ENCODE measurements at regions not wholly inside any gene's neighbourhood (a gene's known extent, or its start where the extent isn't known, plus 50 kb on each side); places are given as distances from the start of the nearest gene placed in this dataset.
"Not testable (repeated sequence)": the region's sequence is repeated elsewhere in the genome, so short reads cannot be mapped to it uniquely, and the experiment has no call there.

- DNase-seq (ENCODE audit: low read depth); H3K4me3 ChIP-seq (ENCODE audit: low read depth, low read length): not testable (repeated sequence)
These were observed 66.2 kb upstream of the PAPPA2 start for GRCh38 chr1:176396604-176397395.

GRCh38 chr1:176391621-176392020, 71.4 kb upstream of the PAPPA2 start:
- TF ChIP-seq POLR2A (IDR thresholded peaks at IDR 0.05; ENCODE audit: extremely low read depth, insufficient read length) (no peak), CTCF (IDR thresholded peaks at IDR 0.05; ENCODE audit: low read depth, low read length) (no peak), MYC (IDR thresholded peaks at IDR 0.05; ENCODE audit: low read depth, low read length) (no peak), MAX (IDR thresholded peaks at IDR 0.05; ENCODE audit: low read depth, low read length) (no peak)
- no peak for DNase-seq (ENCODE audit: low read depth)
- H3K4me3 ChIP-seq (ENCODE audit: low read depth, low read length) = no peak overlapping the region

- no peak overlapping the region for H3K4me3 ChIP-seq (ENCODE audit: low read depth, low read length)
- no peak for TF ChIP-seq MYC (IDR thresholded peaks at IDR 0.05; ENCODE audit: low read depth, low read length)
- TF ChIP-seq POLR2A (IDR thresholded peaks at IDR 0.05; ENCODE audit: extremely low read depth, insufficient read length) = no peak
- no peak for TF ChIP-seq CTCF (IDR thresholded peaks at IDR 0.05; ENCODE audit: low read depth, low read length)
- no peak for TF ChIP-seq MAX (IDR thresholded peaks at IDR 0.05; ENCODE audit: low read depth, low read length)
- no peak for DNase-seq (ENCODE audit: low read depth)
These were observed 78.1 kb upstream of the PAPPA2 start for GRCh38 chr1:176384841-176385240.

- no peak overlapping the region for H3K4me3 ChIP-seq (ENCODE audit: low read depth, low read length)
- DNase-seq (ENCODE audit: low read depth) = no peak
- TF ChIP-seq CTCF (IDR thresholded peaks at IDR 0.05; ENCODE audit: low read depth, low read length) (no peak), POLR2A (IDR thresholded peaks at IDR 0.05; ENCODE audit: extremely low read depth, insufficient read length) (no peak), MYC (IDR thresholded peaks at IDR 0.05; ENCODE audit: low read depth, low read length) (no peak), MAX (IDR thresholded peaks at IDR 0.05; ENCODE audit: low read depth, low read length) (no peak)
These were observed 80.8 kb upstream of the PAPPA2 start for GRCh38 chr1:176382163-176382562.

- DNase-seq (ENCODE audit: low read depth) = peak; percentile 55
- TF ChIP-seq MAX (IDR thresholded peaks at IDR 0.05; ENCODE audit: low read depth, low read length) = no peak
- no peak for TF ChIP-seq POLR2A (IDR thresholded peaks at IDR 0.05; ENCODE audit: extremely low read depth, insufficient read length)
- no peak for TF ChIP-seq CTCF (IDR thresholded peaks at IDR 0.05; ENCODE audit: low read depth, low read length)
- TF ChIP-seq MYC (IDR thresholded peaks at IDR 0.05; ENCODE audit: low read depth, low read length) = no peak
- H3K4me3 ChIP-seq (ENCODE audit: low read depth, low read length) = no peak overlapping the region
These were observed 83.2 kb upstream of the PAPPA2 start for GRCh38 chr1:176379626-176380339.

GRCh38 chr1:176374967-176375569, 87.9 kb upstream of the PAPPA2 start:
- peak; percentile 73 for DNase-seq (ENCODE audit: low read depth)
- no peak overlapping the region for H3K4me3 ChIP-seq (ENCODE audit: low read depth, low read length)
- TF ChIP-seq POLR2A (IDR thresholded peaks at IDR 0.05; ENCODE audit: extremely low read depth, insufficient read length) (no peak), CTCF (IDR thresholded peaks at IDR 0.05; ENCODE audit: low read depth, low read length) (peak; percentile 92), MYC (IDR thresholded peaks at IDR 0.05; ENCODE audit: low read depth, low read length) (no peak), MAX (IDR thresholded peaks at IDR 0.05; ENCODE audit: low read depth, low read length) (0 out of 2 replicates have a peak, but pooled peaks have one; percentile 6)

Measured in NB4 (cell line).